ENCODE measurements at regions not wholly inside any gene's neighbourhood (a gene's known extent, or its start where the extent isn't known, plus 50 kb on each side); places are given as distances from the start of the nearest gene placed in this dataset.
"Not testable (repeated sequence)": the region's sequence is repeated elsewhere in the genome, so short reads cannot be mapped to it uniquely, and the experiment has no call there.

DNA sequence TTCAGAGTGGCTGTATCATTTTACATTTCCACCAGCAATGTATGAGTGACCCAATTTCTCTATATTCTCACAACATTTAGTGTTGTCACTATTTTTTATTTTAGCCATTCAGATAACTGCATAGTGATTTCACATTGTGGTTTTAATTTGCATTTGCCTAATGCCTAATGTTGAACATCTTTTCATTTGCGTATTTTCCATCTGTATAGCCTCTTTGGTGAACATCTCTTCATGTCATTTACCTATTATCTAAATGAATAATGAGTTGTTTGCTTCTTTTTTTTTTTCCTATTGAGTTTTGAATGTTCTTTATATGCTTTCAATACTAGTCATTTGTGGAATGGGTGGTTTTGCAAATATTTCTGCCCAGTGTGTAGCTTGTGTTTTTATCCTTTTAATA is 120.9 kb upstream of the CPHXL start:
- DNase-seq (no peak), ATAC-seq (no peak)
- Mint-ChIP-seq H3K9me3 (ENCODE audit: insufficient read depth) (no peaks in the 10 kb centered on the region), H3K4me1 (ENCODE audit: low read depth) (no peaks in the 10 kb centered on the region), H3K27ac (no peak overlapping the region), H3K27me3 (ENCODE audit: low read depth) (no peaks in the 10 kb centered on the region), H3K4me3 (no peak overlapping the region), H3K36me3 (ENCODE audit: low read depth) (no peaks in the 10 kb centered on the region)
- POLR2A ChIA-PET = no interaction called here
- CTCF ChIA-PET = no interaction called here

- H3K9me3 Mint-ChIP-seq (ENCODE audit: insufficient read depth) = no peaks in the 10 kb centered on the region
Observed at GRCh38 chr16:75854152-75854551, 127.9 kb upstream of the CPHXL start.

DNA sequence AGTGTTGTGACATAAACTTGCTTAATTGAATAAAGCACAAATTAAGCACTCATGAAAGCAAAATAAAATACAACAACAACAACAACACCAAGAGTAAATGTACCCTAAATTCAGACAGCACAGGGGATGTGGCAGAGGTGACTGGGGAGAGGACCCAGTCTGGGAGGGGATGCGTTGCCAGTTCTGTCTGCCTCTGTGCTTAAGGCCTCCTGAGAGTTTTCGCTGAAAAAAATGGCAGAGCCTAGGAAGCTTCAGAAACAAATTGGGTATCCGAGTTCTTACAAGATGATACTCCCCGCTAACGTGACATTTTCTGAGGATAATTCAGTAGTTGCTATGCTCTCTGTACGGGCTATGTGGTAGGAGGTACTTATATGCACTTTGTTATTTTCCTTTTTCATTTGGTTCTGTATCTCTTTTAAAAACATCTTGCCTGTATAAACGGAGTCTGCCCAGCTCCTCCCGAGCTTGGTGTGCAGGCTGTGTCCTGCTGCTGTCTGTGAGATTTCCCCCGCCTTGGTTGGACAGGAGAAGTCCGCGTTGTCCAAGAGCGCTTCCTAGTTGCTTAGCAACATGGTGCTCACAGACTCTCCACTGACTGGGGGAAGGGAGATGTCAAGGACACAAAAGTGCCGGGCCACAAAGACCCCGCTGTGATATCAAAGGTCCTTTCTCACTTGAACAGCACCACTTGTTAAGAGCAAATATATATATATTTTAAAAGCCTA is 134.2 kb upstream of the CPHXL start:
- no peaks in the 10 kb centered on the region for H3K4me1 Mint-ChIP-seq (ENCODE audit: low read depth)
- DNase-seq (no peak), ATAC-seq (no peak)
- no peaks in the 10 kb centered on the region for H3K36me3 Mint-ChIP-seq (ENCODE audit: low read depth)
- no peak overlapping the region for H3K4me3 Mint-ChIP-seq
- H3K9me3 Mint-ChIP-seq (ENCODE audit: insufficient read depth) = no peaks in the 10 kb centered on the region
- ChIA-PET CTCF (no interaction called here), POLR2A (no interaction called here)
- peaks cover 2% of the 10 kb centered on the region for H3K27me3 Mint-ChIP-seq (ENCODE audit: low read depth)
- H3K27ac Mint-ChIP-seq = no peak overlapping the region

More at GRCh38 chr16:75854152-75854551, 127.9 kb upstream of the CPHXL start:
- DNase-seq = no peak
- no peaks in the 10 kb centered on the region for H3K27me3 Mint-ChIP-seq (ENCODE audit: low read depth)
- POLR2A ChIA-PET = no interaction called here
- no peak overlapping the region for H3K4me3 Mint-ChIP-seq
- H3K36me3 Mint-ChIP-seq (ENCODE audit: low read depth) = no peaks in the 10 kb centered on the region
- CTCF ChIA-PET = no interaction called here
- H3K27ac Mint-ChIP-seq = no peak overlapping the region
- no peaks in the 10 kb centered on the region for H3K4me1 Mint-ChIP-seq (ENCODE audit: low read depth)
- no peak for ATAC-seq

DNA sequence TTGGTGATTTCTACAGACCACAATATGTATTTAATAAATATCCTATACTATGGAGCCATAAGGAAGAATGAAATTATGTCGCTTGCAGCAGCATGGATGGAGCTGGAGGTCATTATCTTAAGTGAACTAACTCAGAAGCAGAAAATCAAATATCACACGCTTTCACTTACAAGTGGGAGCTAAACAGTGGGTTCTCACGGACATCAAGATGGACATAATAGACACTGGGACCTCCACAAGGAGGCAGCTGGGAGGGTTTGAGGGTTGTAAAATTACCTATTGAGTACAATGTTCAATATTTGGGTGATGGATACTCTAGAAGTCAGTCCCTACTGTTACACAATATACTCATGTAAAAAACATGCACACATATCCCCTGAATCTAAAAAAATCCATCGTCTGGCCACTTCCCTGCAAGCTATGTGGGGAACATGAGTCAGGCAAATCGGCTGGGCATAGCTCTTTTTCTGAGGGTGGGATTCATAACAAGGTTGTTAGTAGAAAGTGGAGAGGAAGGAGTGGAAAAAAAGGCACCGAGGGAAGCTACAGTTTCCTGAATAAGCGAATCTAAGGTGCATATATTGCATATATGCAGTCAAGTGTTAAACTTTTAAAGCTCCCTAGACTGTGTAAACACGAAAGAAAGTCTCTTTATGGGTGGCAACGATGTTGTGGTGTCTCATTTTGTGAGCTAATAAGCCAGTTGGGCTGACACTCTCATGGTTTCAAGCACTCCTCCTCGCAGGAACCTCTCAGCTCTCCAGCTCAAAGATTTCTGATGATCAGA is 135.2 kb upstream of the CPHXL start:
- Mint-ChIP-seq H3K4me1 (ENCODE audit: low read depth) (no peaks in the 10 kb centered on the region), H3K27me3 (ENCODE audit: low read depth) (peaks cover 2% of the 10 kb centered on the region), H3K4me3 (no peak overlapping the region), H3K9me3 (ENCODE audit: insufficient read depth) (no peaks in the 10 kb centered on the region), H3K36me3 (ENCODE audit: low read depth) (no peaks in the 10 kb centered on the region), H3K27ac (no peak overlapping the region)
- no peak for ATAC-seq
- no peak for DNase-seq
- POLR2A ChIA-PET = no interaction called here
- CTCF ChIA-PET = no interaction called here

DNA sequence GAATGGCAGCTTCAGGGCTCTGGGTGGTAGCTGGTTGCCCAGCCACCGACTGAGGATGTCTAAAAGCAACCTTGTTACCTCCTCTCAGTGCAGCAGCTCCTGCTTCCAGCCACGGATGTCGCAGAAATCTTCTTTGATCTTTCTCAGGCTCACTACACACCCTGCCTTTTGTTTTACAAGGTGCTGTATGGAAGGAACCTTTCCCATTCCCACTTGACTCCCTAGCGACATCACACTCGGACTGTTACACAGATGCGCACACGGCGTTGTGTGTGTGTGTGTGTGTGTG is 135.8 kb upstream of the CPHXL start:
- Mint-ChIP-seq H3K27me3 (ENCODE audit: low read depth) (peaks cover 2% of the 10 kb centered on the region), H3K4me3 (no peak overlapping the region), H3K9me3 (ENCODE audit: insufficient read depth) (no peaks in the 10 kb centered on the region), H3K36me3 (ENCODE audit: low read depth) (no peaks in the 10 kb centered on the region), H3K4me1 (ENCODE audit: low read depth) (no peaks in the 10 kb centered on the region), H3K27ac (no peak overlapping the region)
- ChIA-PET CTCF (no interaction called here), POLR2A (no interaction called here)
- no peak for ATAC-seq
- DNase-seq = no peak

DNA sequence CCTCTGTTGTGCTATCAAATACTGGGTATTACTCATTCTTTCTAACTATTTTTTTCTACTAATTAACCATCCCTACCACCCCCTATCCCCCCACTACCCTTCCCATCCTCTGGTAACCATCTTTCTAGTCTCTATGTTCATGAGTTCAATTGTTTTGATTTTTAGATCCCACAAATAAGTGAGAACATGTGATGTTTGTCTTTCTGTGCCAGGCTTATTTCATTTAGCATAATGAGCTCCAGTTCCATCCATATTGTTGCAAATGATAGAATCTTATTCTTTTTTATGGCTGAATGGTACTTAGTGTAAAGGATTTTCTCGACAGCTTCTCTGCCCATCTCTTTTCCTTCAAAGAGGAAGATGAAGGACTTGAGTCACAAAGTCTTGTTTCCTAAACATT is 138.0 kb upstream of the CPHXL start:
- H3K4me3 Mint-ChIP-seq = no peak overlapping the region
- H3K4me1 Mint-ChIP-seq (ENCODE audit: low read depth) = no peaks in the 10 kb centered on the region
- ATAC-seq = no peak
- ChIA-PET CTCF (no interaction called here), POLR2A (no interaction called here)
- H3K9me3 Mint-ChIP-seq (ENCODE audit: insufficient read depth) = no peaks in the 10 kb centered on the region
- no peaks in the 10 kb centered on the region for H3K36me3 Mint-ChIP-seq (ENCODE audit: low read depth)
- peaks cover 2% of the 10 kb centered on the region for H3K27me3 Mint-ChIP-seq (ENCODE audit: low read depth)
- no peak overlapping the region for H3K27ac Mint-ChIP-seq
- DNase-seq = no peak

DNA sequence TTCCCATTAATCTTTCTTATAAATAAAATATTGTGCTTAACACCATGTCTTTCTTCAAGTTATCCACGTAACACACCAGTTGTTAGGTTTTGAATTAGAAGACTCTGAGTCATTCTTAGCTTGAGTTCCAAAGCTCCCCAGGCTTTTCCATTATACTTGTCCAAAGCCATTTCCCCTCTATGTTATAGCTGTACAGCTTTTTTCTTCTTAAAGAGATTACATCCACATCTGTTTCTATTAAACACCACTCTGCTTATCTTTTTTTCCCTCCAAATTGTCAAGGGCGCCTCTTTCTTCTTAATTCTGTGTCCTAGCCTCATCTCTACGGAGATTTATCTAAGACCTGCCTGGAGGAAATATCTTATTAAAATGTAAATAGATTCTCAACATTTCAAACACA is 139.4 kb upstream of the CPHXL start:
- Mint-ChIP-seq H3K27me3 (ENCODE audit: low read depth) (no peaks in the 10 kb centered on the region), H3K36me3 (ENCODE audit: low read depth) (no peaks in the 10 kb centered on the region), H3K4me3 (no peak overlapping the region), H3K9me3 (ENCODE audit: insufficient read depth) (no peaks in the 10 kb centered on the region), H3K4me1 (ENCODE audit: low read depth) (no peaks in the 10 kb centered on the region), H3K27ac (no peak overlapping the region)
- ChIA-PET CTCF (no interaction called here), POLR2A (no interaction called here)
- DNase-seq (no peak), ATAC-seq (no peak)

- Mint-ChIP-seq H3K4me1 (ENCODE audit: low read depth) (no peaks in the 10 kb centered on the region), H3K4me3 (no peak overlapping the region), H3K36me3 (ENCODE audit: low read depth) (no peaks in the 10 kb centered on the region), H3K27ac (no peak overlapping the region), H3K27me3 (ENCODE audit: low read depth) (no peaks in the 10 kb centered on the region), H3K9me3 (ENCODE audit: insufficient read depth) (no peaks in the 10 kb centered on the region)
- ChIA-PET POLR2A (no interaction called here), CTCF (interaction anchor here (0.7 kb wide), 1 partner anchor 1303 kb away, joined by 3 read pairs; no protein-coding TSS in a partner anchor)
- ATAC-seq (no peak), DNase-seq (no peak)
Observed at GRCh38 chr16:75868636-75869632, 142.6 kb upstream of the CPHXL start.

DNA sequence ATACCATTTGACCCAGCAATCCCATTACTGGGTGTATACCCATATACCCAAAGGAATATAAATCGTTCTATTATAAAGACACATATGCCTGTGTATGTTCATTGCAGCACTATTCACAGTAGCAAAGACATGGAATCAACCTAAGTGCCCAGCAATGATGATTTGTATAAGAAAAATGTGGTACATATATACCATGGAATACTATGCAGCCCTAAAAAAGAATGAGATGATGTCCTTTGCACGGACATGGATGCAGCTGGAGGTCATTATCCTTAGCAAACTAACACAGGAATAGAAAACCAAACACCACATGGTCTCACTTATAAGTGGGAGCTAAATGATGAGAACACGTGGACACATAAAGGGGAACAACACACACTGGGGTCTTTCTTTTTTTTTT is 155.0 kb upstream of the CPHXL start:
- H3K4me1 Mint-ChIP-seq (ENCODE audit: low read depth); H3K36me3 Mint-ChIP-seq (ENCODE audit: low read depth); ATAC-seq; DNase-seq; H3K27me3 Mint-ChIP-seq (ENCODE audit: low read depth); CTCF ChIA-PET; POLR2A ChIA-PET; H3K4me3 Mint-ChIP-seq; H3K9me3 Mint-ChIP-seq (ENCODE audit: insufficient read depth); H3K27ac Mint-ChIP-seq: not testable (repeated sequence)

- ChIA-PET POLR2A (no interaction called here), CTCF (no interaction called here)
- ATAC-seq (no peak), DNase-seq (no peak)
- Mint-ChIP-seq H3K4me1 (ENCODE audit: low read depth) (no peaks in the 10 kb centered on the region), H3K27me3 (ENCODE audit: low read depth) (no peaks in the 10 kb centered on the region), H3K36me3 (ENCODE audit: low read depth) (no peaks in the 10 kb centered on the region), H3K4me3 (no peak overlapping the region), H3K27ac (no peak overlapping the region), H3K9me3 (ENCODE audit: insufficient read depth) (no peaks in the 10 kb centered on the region)
Observed at GRCh38 chr16:75899163-75899562, 172.9 kb upstream of the CPHXL start.

DNA sequence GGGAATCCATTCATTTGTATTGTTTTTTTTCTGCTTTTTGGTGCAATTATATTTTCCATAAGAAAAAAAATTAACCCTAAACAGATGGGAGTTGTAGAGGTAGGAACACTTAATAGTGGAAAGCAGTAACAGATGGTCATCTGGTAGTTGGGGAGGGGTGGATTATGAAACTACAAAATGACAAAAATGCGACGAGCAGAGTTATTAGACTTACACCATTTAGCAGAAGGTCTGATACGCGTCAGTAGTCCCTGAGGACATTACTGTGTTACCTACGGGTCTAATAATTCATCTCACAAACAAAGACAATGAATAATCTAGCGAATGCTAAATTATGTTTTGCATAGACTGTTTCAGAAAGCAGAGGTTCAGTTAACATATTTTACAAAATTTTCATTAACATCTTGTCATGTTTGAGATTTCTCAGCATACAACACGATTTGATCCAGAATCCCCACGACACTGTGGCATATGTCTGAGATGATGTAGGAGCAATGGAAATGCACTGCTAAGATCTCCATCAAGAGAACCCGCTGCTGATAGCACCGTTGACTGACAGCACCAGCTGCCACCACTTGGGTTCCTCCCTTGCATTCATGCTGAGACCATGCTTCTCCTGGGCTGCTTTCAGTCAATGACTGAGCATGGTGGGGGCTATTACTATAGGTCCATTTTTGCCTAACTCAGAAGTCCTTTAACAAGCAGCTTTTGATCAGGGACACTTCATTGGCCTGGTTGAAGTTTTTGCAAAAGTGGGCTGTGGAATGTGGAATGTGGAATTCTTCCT is 182.2 kb upstream of the CPHXL start:
- no peak for DNase-seq
- H3K27me3 Mint-ChIP-seq (ENCODE audit: low read depth) = no peaks in the 10 kb centered on the region
- POLR2A ChIA-PET = no interaction called here
- peaks cover 2% of the 10 kb centered on the region for H3K4me1 Mint-ChIP-seq (ENCODE audit: low read depth)
- CTCF ChIA-PET = no interaction called here
- H3K4me3 Mint-ChIP-seq = no peak overlapping the region
- H3K36me3 Mint-ChIP-seq (ENCODE audit: low read depth) = no peaks in the 10 kb centered on the region
- no peak for ATAC-seq
- no peak overlapping the region for H3K27ac Mint-ChIP-seq
- H3K9me3 Mint-ChIP-seq (ENCODE audit: insufficient read depth) = no peaks in the 10 kb centered on the region
